ENCODE measurements at regions not wholly inside any gene's neighbourhood (a gene's known extent, or its start where the extent isn't known, plus 50 kb on each side); places are given as distances from the start of the nearest gene placed in this dataset.
"Not testable (repeated sequence)": the region's sequence is repeated elsewhere in the genome, so short reads cannot be mapped to it uniquely, and the experiment has no call there.

DNA sequence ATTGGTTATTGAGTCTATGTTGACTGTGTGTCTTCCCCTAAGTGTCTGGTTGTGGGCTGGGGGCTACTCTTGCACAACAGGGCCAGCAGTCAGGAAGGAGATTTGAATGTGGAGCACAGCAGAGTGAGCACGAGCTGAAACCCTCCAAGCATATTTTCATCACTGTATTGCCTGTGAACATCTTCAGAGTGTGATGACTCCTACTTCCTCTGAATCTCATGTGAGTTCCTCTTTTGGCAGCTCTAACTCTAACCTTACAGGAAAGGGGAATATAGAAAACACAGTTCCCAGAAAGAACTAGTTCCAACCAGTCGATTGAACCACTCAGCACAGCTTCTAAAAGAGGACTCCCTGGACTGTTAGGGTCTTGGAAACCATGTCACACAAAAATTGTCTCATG lies 211.6 kb downstream of the RAP2B start:
- H3K9me3 ChIP-seq (ENCODE audit: low read depth): no peaks in the 10 kb centered on the region
- no peaks in the 10 kb centered on the region for H3K27me3 ChIP-seq
- H3K36me3 ChIP-seq: no peaks in the 10 kb centered on the region
- DNase-seq (ENCODE audit: low read depth in 1 of 2, low spot score in 1 of 2): peak in 1 of 2 donors; percentile 27
- H3K4me1 ChIP-seq (ENCODE audit: low read depth): no peaks in the 10 kb centered on the region
- TF ChIP-seq, protein P1, sequence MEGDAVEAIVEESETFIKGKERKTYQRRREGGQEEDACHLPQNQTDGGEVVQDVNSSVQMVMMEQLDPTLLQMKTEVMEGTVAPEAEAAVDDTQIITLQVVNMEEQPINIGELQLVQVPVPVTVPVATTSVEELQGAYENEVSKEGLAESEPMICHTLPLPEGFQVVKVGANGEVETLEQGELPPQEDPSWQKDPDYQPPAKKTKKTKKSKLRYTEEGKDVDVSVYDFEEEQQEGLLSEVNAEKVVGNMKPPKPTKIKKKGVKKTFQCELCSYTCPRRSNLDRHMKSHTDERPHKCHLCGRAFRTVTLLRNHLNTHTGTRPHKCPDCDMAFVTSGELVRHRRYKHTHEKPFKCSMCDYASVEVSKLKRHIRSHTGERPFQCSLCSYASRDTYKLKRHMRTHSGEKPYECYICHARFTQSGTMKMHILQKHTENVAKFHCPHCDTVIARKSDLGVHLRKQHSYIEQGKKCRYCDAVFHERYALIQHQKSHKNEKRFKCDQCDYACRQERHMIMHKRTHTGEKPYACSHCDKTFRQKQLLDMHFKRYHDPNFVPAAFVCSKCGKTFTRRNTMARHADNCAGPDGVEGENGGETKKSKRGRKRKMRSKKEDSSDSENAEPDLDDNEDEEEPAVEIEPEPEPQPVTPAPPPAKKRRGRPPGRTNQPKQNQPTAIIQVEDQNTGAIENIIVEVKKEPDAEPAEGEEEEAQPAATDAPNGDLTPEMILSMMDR (IDR thresholded peaks at IDR 0.05; ENCODE audit: low read depth, low read length): no peak
- H3K4me3 ChIP-seq: no peak overlapping the region
- H3K27ac ChIP-seq: no peak overlapping the region

- H3K4me1 ChIP-seq (ENCODE audit: low read depth); H3K9me3 ChIP-seq (ENCODE audit: low read depth); DNase-seq (ENCODE audit: low read depth in 1 of 2, low spot score in 1 of 2); H3K4me3 ChIP-seq; H3K36me3 ChIP-seq; H3K27me3 ChIP-seq; H3K27ac ChIP-seq: not testable (repeated sequence)
These were observed 216.3 kb downstream of the RAP2B start for GRCh38 chr3:153378366-153378765.

- H3K4me1 ChIP-seq (ENCODE audit: low read depth): no peaks in the 10 kb centered on the region
- TF ChIP-seq, protein P1 (IDR thresholded peaks at IDR 0.05; ENCODE audit: low read depth, low read length): no peak
- no peak overlapping the region for H3K4me3 ChIP-seq
- no peak overlapping the region for H3K27ac ChIP-seq
- H3K27me3 ChIP-seq: no peaks in the 10 kb centered on the region
- H3K36me3 ChIP-seq: no peaks in the 10 kb centered on the region
- no peaks in the 10 kb centered on the region for H3K9me3 ChIP-seq (ENCODE audit: low read depth)
- no peak for DNase-seq (ENCODE audit: low read depth in 1 of 2, low spot score in 1 of 2)
These were observed 217.5 kb downstream of the RAP2B start for GRCh38 chr3:153379516-153379915.

GRCh38 chr3:153385343-153385742 lies 223.3 kb downstream of the RAP2B start:
- no peak for DNase-seq (ENCODE audit: low read depth in 1 of 2, low spot score in 1 of 2)
- Histone ChIP-seq H3K27me3 (no peaks in the 10 kb centered on the region), H3K9me3 (ENCODE audit: low read depth) (no peaks in the 10 kb centered on the region), H3K4me3 (no peak overlapping the region), H3K27ac (no peak overlapping the region), H3K4me1 (ENCODE audit: low read depth) (no peaks in the 10 kb centered on the region), H3K36me3 (no peaks in the 10 kb centered on the region)
- TF ChIP-seq, protein P1 (IDR thresholded peaks at IDR 0.05; ENCODE audit: low read depth, low read length): no peak

DNA sequence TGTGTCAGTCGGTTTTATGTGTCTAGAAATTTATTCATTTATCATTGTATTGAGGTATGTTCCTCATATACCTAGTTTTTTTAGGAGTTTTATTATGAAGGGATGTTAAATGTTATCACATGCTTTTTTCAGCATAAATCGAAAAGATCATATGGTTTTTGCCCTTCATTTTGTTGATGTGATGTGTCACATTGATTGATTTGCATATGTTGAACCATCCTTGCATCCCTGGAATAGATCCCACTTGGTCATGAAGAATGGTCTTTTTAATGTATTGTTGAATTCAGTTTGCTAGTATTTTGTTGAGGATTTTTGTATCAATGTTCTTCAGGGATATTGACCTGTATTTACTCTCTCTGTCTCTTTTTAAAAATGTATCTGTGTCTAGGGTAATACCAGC lies 230.3 kb downstream of the RAP2B start:
- TF ChIP-seq, protein P1 (IDR thresholded peaks at IDR 0.05; ENCODE audit: low read depth, low read length): no peak
- no peak overlapping the region for H3K4me3 ChIP-seq
- no peaks in the 10 kb centered on the region for H3K36me3 ChIP-seq
- H3K27ac ChIP-seq: no peak overlapping the region
- H3K27me3 ChIP-seq: no peaks in the 10 kb centered on the region
- DNase-seq (ENCODE audit: low read depth in 1 of 2, low spot score in 1 of 2): no peak
- no peaks in the 10 kb centered on the region for H3K4me1 ChIP-seq (ENCODE audit: low read depth)
- no peaks in the 10 kb centered on the region for H3K9me3 ChIP-seq (ENCODE audit: low read depth)

DNA sequence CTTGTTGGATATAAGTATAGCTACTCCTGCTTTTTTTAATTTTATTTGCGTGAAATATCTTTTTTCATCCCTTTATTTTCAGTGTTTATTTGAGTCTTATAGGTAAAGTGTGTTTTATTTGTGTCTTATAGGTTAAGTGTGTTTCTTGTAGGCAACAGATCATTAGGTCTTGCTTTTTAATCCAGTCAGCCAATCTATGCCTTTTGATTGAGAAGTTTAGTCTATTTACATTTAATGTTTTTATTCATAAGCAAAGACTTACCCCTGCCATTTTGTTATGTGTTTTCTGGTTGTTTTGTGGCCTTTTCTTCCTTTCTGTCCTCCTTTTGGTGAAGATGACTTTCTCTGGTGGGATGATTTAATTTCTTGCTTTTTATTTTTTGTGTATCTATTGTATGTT lies 232.0 kb downstream of the RAP2B start:
- H3K4me3 ChIP-seq: no peak overlapping the region
- no peaks in the 10 kb centered on the region for H3K4me1 ChIP-seq (ENCODE audit: low read depth)
- no peaks in the 10 kb centered on the region for H3K36me3 ChIP-seq
- H3K27ac ChIP-seq: no peak overlapping the region
- DNase-seq (ENCODE audit: low read depth in 1 of 2, low spot score in 1 of 2): no peak
- TF ChIP-seq, protein P1 (IDR thresholded peaks at IDR 0.05; ENCODE audit: low read depth, low read length): no peak
- no peaks in the 10 kb centered on the region for H3K27me3 ChIP-seq
- H3K9me3 ChIP-seq (ENCODE audit: low read depth): no peaks in the 10 kb centered on the region

Measured in cardiac muscle cell (in vitro differentiated cells and primary cell).